ENCODE measurements at regions not wholly inside any gene's neighbourhood (a gene's known extent, or its start where the extent isn't known, plus 50 kb on each side); places are given as distances from the start of the nearest gene placed in this dataset.

GRCh38 chr14:44873536-44873935 is 88.2 kb downstream of the KLHL28 start:
- no peaks in the 10 kb centered on the region for H3K9me3 ChIP-seq (replicated peaks; ENCODE audit: control insufficient read depth, insufficient read depth, low read depth, low read length)
- ChIA-PET CTCF (ENCODE audit: low intra/inter-chr PET ratio) (no interaction called here), POLR2A (interaction anchor here (0.7 kb wide), 1 partner anchor 10 kb away, joined by 4 read pairs; no protein-coding TSS in a partner anchor)
- no TSS peak for BruUV-seq (replicated peaks)
- DNase-seq (ENCODE audit: extremely low read depth in 1 of 4, low spot score in 3 of 4) (no peak), ATAC-seq (no peak), FAIRE-seq (no peak)
- H4K20me1 ChIP-seq (replicated peaks; ENCODE audit: control insufficient read depth, insufficient read depth, low read length): no peaks in the 10 kb centered on the region
- H3K9ac ChIP-seq (ENCODE audit: insufficient read depth in 1 of 2, low read depth in 2 of 2, low read length in 2 of 2): no peak overlapping the region
- H3K79me2 ChIP-seq (ENCODE audit: control insufficient read depth, insufficient read depth, low read length): no peaks in the 10 kb centered on the region
- H3K4me3 ChIP-seq: no peak overlapping the region
- no peak overlapping the region for H2AFZ ChIP-seq (ENCODE audit: low read depth, low read length)
- H3K36me3 ChIP-seq (ENCODE audit: control insufficient read depth, insufficient read depth, low read length): no peaks in the 10 kb centered on the region
- intact Hi-C loops (cut with micrococcal nuclease): no loop called here
- in situ Hi-C loops (cut with MboI): no loop called here
- H3K9me1 ChIP-seq (ENCODE audit: control insufficient read depth, insufficient read depth, low read length): no peaks in the 10 kb centered on the region
- no peaks in the 10 kb centered on the region; a peak in 1 of 5 replicates for H3K27me3 ChIP-seq (ENCODE audit: control insufficient read depth in 2 of 2, insufficient read depth in 2 of 2, low read length in 2 of 2)
- no peak overlapping the region for H3K27ac ChIP-seq (ENCODE audit: extremely low read depth, low read depth, low read length)
- 2% methylated on average over 10 of the region's 10 CpGs for WGBS (ENCODE audit: insufficient coverage, low coverage, missing lambda C conversion rate)
- TF ChIP-seq SP2 (IDR thresholded peaks at IDR 0.05; ENCODE audit: extremely low read depth, low read depth, low read length, poor library complexity, severe bottlenecking) (no peak), SIRT6 (IDR thresholded peaks at IDR 0.05; ENCODE audit: low read depth, low read length) (no peak), PRPF4 (IDR thresholded peaks at IDR 0.05; ENCODE audit: insufficient read depth, low read depth, low read length, poor library complexity, severe bottlenecking) (no peak), ZBTB1 (CRISPR knock-in tag; IDR thresholded peaks at IDR 0.05; ENCODE audit: borderline replicate concordance, low read depth) (no peak), CCAR2 (IDR thresholded peaks at IDR 0.05; ENCODE audit: low read depth, low read length) (no peak), ZFP1 (CRISPR knock-in tag; IDR thresholded peaks at IDR 0.05) (no peak), ATF6 (CRISPR knock-in tag; IDR thresholded peaks at IDR 0.05) (no peak), PBX2 (CRISPR knock-in tag; IDR thresholded peaks at IDR 0.05; ENCODE audit: low read depth) (no peak), PBX2 (tag; conservative IDR thresholded peaks at IDR 0.05; ENCODE audit: low read depth) (no peak), ZNF408 (CRISPR knock-in tag; IDR thresholded peaks at IDR 0.05; ENCODE audit: low read depth) (no peak), BRD4 (IDR thresholded peaks at IDR 0.05) (no peak), ZNF445 (CRISPR knock-in tag; IDR thresholded peaks at IDR 0.05; ENCODE audit: low read depth) (no peak), PHB (CRISPR knock-in tag; IDR thresholded peaks at IDR 0.05) (no peak), TCF3 (CRISPR knock-in tag; IDR thresholded peaks at IDR 0.05) (no peak), ZNF121 (CRISPR knock-in tag; conservative IDR thresholded peaks at IDR 0.05) (no peak), SUPT5H (IDR thresholded peaks at IDR 0.05) (no peak), FOXO4 (CRISPR knock-in tag; IDR thresholded peaks at IDR 0.05) (no peak)
- no peak overlapping the region for H3K4me2 ChIP-seq (ENCODE audit: insufficient read depth, low read length)
- no peaks in the 10 kb centered on the region for H3K4me1 ChIP-seq (replicated peaks in 1 of 2; ENCODE audit: control insufficient read depth in 2 of 2, insufficient read depth in 2 of 2, low read length in 2 of 2)

All from K562 (cell line).